ENCODE measurements at regions not wholly inside any gene's neighbourhood (a gene's known extent, or its start where the extent isn't known, plus 50 kb on each side); places are given as distances from the start of the nearest gene placed in this dataset.

- no peak for DNase-seq (ENCODE audit: low read depth)
- H3K4me3 ChIP-seq (ENCODE audit: low read length) = no peak overlapping the region
- TF ChIP-seq CTCF (conservative IDR thresholded peaks at IDR 0.05; ENCODE audit: low read length) = no peak
These were observed 87.7 kb downstream of the UTP18 start for GRCh38 chr17:51347851-51348584.

GRCh38 chr17:51351080-51351479 is 90.7 kb downstream of the UTP18 start:
- H3K4me3 ChIP-seq (ENCODE audit: low read length) = no peak overlapping the region
- DNase-seq (ENCODE audit: low read depth) = no peak
- TF ChIP-seq CTCF (conservative IDR thresholded peaks at IDR 0.05; ENCODE audit: low read length) = no peak

DNA sequence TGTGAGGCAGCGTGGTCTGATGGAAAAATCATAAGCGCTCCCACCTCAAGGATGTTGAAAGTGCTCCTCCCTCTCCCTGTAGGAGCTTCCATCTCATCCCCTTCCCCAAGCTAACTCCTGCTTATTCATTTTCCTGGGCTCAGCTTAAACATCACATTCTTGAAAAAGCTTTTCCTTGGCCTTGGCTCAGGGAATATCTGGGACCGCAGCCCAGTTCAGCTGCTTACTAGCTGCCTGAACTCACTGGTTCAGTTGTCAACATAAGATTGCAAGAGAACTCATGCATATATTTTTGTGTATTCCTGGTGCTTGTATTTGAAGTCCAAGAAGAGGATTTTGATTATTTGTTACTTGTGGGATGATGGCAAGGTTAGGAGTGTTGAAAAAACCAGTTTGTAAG is 91.5 kb downstream of the UTP18 start:
- H3K4me3 ChIP-seq (ENCODE audit: low read length) = no peak overlapping the region
- peak; percentile 52 for DNase-seq (ENCODE audit: low read depth)
- no peak for TF ChIP-seq CTCF (conservative IDR thresholded peaks at IDR 0.05; ENCODE audit: low read length)

DNA sequence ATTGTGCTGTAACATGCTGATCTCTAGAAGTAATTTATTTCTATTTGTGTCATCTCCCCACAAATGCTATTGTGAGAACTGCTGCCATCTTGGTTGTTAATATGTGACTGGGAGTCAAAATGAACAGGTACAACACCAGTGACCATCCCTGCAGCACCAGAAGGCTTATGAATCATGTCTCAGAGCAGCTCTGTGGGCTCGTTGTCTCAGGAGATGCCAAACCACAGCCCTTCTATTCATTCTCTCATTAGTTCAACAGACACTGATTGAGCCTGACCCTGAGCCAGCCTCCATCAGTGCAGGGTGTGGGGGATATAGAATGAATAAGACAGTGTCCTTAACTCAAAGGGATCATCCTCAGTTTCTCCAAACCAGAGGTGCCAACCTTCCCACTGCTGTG is 92.5 kb downstream of the UTP18 start:
- no peak overlapping the region for H3K4me3 ChIP-seq (ENCODE audit: low read length)
- no peak for DNase-seq (ENCODE audit: low read depth)
- no peak for TF ChIP-seq CTCF (conservative IDR thresholded peaks at IDR 0.05; ENCODE audit: low read length)

GRCh38 chr17:51353296-51353695 is 93.0 kb downstream of the UTP18 start:
- no peak overlapping the region for H3K4me3 ChIP-seq (ENCODE audit: low read length)
- DNase-seq (ENCODE audit: low read depth) = no peak
- no peak for TF ChIP-seq CTCF (conservative IDR thresholded peaks at IDR 0.05; ENCODE audit: low read length)

GRCh38 chr17:51354936-51355335 is 94.6 kb downstream of the UTP18 start:
- H3K4me3 ChIP-seq (ENCODE audit: low read length) = no peak overlapping the region
- no peak for TF ChIP-seq CTCF (conservative IDR thresholded peaks at IDR 0.05; ENCODE audit: low read length)
- no peak for DNase-seq (ENCODE audit: low read depth)
